Dendritic cell treated with granulocyte-macrophage colony-stimulating factor and Interleukin-4, amounts not matched to agents 40 ng/mL and 50 ng/mL, for 4 days (primary cell): ENCODE measurements at regions not wholly inside any gene's neighbourhood (a gene's known extent, or its start where the extent isn't known, plus 50 kb on each side); places are given as distances from the start of the nearest gene placed in this dataset.

Source experiments
- H3K27ac Mint-ChIP-seq: one replicate; pipeline ENCODE4 v1.8.0; 2022; ENCODE audit warnings: mild to moderate bottlenecking, mixed read lengths
- H3K27me3 Mint-ChIP-seq: one replicate; pipeline ENCODE4 v1.8.0; 2022; ENCODE audit warnings: mild to moderate bottlenecking, mixed read lengths
- H3K36me3 Mint-ChIP-seq: one replicate; pipeline ENCODE4 v1.8.0; 2022; ENCODE audit warnings: low read depth, mixed read lengths
- H3K4me1 Mint-ChIP-seq: one replicate; pipeline ENCODE4 v1.8.0; 2022; ENCODE audit warnings: low read depth, mixed read lengths
- H3K4me3 Mint-ChIP-seq: one replicate; pipeline ENCODE4 v1.8.0; 2022; ENCODE audit warnings: mild to moderate bottlenecking, moderate library complexity, mixed read lengths
- H3K9me3 Mint-ChIP-seq: one replicate; pipeline ENCODE4 v1.8.0; 2022; ENCODE audit warnings: mixed read lengths
- intact Hi-C: fragments of 100-400 bp; cut with micrococcal nuclease; formaldehyde crosslinking; loops from one replicate; pipeline ENCODE4 v1.15.0; 2022

DNA sequence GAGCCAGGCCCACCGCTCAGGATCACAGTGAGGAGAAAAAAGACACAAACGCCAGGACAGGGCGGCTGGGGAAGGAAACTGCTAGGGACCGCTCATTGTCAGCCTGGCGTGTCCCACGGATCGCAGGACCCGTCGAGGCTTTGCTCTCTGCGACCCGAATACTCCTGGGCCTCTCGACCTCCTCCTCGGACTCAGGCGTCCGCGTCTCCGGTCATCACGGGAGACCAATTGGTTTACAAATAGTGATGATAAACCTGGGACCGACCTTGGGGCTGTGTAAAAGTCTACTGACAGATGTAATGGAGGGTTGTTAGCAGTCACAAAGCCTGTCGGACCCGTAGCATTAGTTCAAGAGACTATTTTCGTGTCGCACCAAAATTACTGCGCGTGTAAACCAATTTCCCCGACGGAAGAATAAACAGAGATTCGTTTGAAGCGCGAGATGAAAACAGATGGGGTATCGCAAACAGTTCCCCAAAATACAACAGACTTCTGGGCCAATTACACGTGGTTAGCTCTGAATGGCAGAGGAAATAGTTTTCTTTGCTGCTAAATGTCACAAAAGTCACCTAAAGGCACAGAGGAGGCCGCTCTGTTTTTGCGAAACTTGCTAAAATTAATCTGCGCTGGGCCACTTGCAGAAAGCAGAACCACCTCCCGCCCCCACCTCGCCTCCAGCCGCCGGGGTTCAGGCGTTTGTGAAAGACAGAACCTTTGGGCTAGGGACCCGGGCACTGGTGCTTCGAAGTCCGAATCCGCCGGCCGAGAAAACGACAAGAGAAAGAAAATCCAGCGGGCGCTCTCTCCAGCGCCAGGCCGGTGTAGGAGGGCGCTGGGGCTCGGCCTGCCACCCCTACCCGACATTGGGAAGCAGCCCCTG is 67.6 kb downstream of the FOXD1 start:
- peaks cover 21% of the 10 kb centered on the region for H3K9me3 Mint-ChIP-seq
- H3K4me3 Mint-ChIP-seq: peak overlapping the region; percentile 70
- H3K4me1 Mint-ChIP-seq: peaks cover 21% of the 10 kb centered on the region
- no peak overlapping the region for H3K27ac Mint-ChIP-seq
- intact Hi-C loops: no loop called here
- H3K36me3 Mint-ChIP-seq: no peaks in the 10 kb centered on the region
- peaks cover 91% of the 10 kb centered on the region for H3K27me3 Mint-ChIP-seq

GRCh38 chr5:73380041-73380440 is 68.5 kb downstream of the FOXD1 start:
- H3K27me3 Mint-ChIP-seq: peaks cover 95% of the 10 kb centered on the region
- H3K27ac Mint-ChIP-seq: no peak overlapping the region
- peaks cover 15% of the 10 kb centered on the region for H3K9me3 Mint-ChIP-seq
- no peaks in the 10 kb centered on the region for H3K36me3 Mint-ChIP-seq
- intact Hi-C loops: no loop called here
- peaks cover 21% of the 10 kb centered on the region for H3K4me1 Mint-ChIP-seq
- no peak overlapping the region for H3K4me3 Mint-ChIP-seq

GRCh38 chr5:73379435-73379834 is 69.1 kb downstream of the FOXD1 start:
- intact Hi-C loops: no loop called here
- Mint-ChIP-seq H3K4me3 (no peak overlapping the region), H3K27ac (no peak overlapping the region), H3K36me3 (no peaks in the 10 kb centered on the region), H3K9me3 (peaks cover 9% of the 10 kb centered on the region), H3K4me1 (peaks cover 21% of the 10 kb centered on the region), H3K27me3 (peaks cover 95% of the 10 kb centered on the region)

DNA sequence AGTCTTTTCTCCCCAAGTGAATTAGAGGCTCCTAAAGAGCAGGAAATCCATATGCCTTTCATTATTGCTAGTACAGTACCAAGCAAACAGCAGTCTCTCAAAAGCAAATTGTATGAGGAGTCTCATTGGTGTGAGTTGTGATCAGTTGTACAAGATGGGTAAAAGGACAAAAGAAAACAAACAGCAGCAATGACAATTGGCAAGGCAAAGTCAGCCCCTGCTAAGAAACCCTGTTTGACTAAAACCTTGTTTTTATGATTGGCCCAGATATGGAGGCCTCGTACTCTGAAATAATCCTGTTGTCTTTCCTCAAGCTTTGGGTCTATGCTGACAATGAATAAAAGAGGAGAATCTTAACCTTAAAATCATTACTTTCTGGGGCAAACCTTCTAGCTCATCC is 69.8 kb downstream of the FOXD1 start:
- H3K27me3 Mint-ChIP-seq: peaks cover 93% of the 10 kb centered on the region
- H3K4me1 Mint-ChIP-seq: peaks cover 21% of the 10 kb centered on the region
- no peaks in the 10 kb centered on the region for H3K36me3 Mint-ChIP-seq
- intact Hi-C loops: no loop called here
- no peak overlapping the region for H3K27ac Mint-ChIP-seq
- H3K9me3 Mint-ChIP-seq: peaks cover 2% of the 10 kb centered on the region
- H3K4me3 Mint-ChIP-seq: no peak overlapping the region

- Mint-ChIP-seq H3K27ac (no peak overlapping the region), H3K9me3 (no peaks in the 10 kb centered on the region)
These were observed 70.5 kb downstream of the FOXD1 start for GRCh38 chr5:73378070-73378469.

GRCh38 chr5:73376618-73377170 is 71.9 kb downstream of the FOXD1 start:
- no peaks in the 10 kb centered on the region for H3K9me3 Mint-ChIP-seq
- H3K27ac Mint-ChIP-seq: no peak overlapping the region
- intact Hi-C loops: no loop called here
- H3K27me3 Mint-ChIP-seq: peaks cover 89% of the 10 kb centered on the region
- H3K4me3 Mint-ChIP-seq: no peak overlapping the region
- H3K36me3 Mint-ChIP-seq: no peaks in the 10 kb centered on the region
- H3K4me1 Mint-ChIP-seq: peaks cover 21% of the 10 kb centered on the region

More at GRCh38 chr5:73378070-73378469, 70.5 kb downstream of the FOXD1 start:
- H3K4me3 Mint-ChIP-seq: no peak overlapping the region
- no peaks in the 10 kb centered on the region for H3K36me3 Mint-ChIP-seq
- H3K27me3 Mint-ChIP-seq: peaks cover 93% of the 10 kb centered on the region
- intact Hi-C loops: no loop called here
- H3K4me1 Mint-ChIP-seq: peaks cover 21% of the 10 kb centered on the region

GRCh38 chr5:73375949-73376348 is 72.6 kb downstream of the FOXD1 start:
- peaks cover 88% of the 10 kb centered on the region for H3K27me3 Mint-ChIP-seq
- H3K4me1 Mint-ChIP-seq: peaks cover 14% of the 10 kb centered on the region
- H3K36me3 Mint-ChIP-seq: no peaks in the 10 kb centered on the region
- no peak overlapping the region for H3K27ac Mint-ChIP-seq
- intact Hi-C loops: no loop called here
- no peak overlapping the region for H3K4me3 Mint-ChIP-seq
- H3K9me3 Mint-ChIP-seq: no peaks in the 10 kb centered on the region

DNA sequence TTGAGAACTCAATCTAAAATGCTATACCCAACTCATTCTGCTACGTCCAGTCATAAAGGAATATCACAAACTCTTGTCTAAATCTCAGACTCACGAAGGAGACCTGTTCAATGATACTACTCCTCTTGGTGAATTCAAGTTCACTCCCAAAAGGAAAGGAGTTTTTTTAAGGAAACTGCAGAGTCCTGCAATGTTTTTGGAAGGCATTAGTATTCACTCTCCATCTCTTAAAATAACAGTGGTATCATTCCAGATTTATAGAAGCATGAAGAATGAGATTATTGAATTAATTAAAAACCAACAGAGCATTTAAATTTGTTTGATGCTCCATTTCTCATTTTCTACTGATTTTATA is 73.4 kb downstream of the FOXD1 start:
- H3K36me3 Mint-ChIP-seq: no peaks in the 10 kb centered on the region
- no peak overlapping the region for H3K27ac Mint-ChIP-seq
- intact Hi-C loops: no loop called here
- H3K9me3 Mint-ChIP-seq: no peaks in the 10 kb centered on the region
- no peak overlapping the region for H3K4me3 Mint-ChIP-seq
- peaks cover 6% of the 10 kb centered on the region for H3K4me1 Mint-ChIP-seq
- H3K27me3 Mint-ChIP-seq: peaks cover 82% of the 10 kb centered on the region

GRCh38 chr5:73374520-73375190 is 73.9 kb downstream of the FOXD1 start:
- Mint-ChIP-seq H3K4me1 (peaks cover under 1% of the 10 kb centered on the region), H3K4me3 (no peak overlapping the region), H3K27me3 (peaks cover 81% of the 10 kb centered on the region), H3K9me3 (no peaks in the 10 kb centered on the region), H3K27ac (no peak overlapping the region), H3K36me3 (no peaks in the 10 kb centered on the region)
- intact Hi-C loops: no loop called here

DNA sequence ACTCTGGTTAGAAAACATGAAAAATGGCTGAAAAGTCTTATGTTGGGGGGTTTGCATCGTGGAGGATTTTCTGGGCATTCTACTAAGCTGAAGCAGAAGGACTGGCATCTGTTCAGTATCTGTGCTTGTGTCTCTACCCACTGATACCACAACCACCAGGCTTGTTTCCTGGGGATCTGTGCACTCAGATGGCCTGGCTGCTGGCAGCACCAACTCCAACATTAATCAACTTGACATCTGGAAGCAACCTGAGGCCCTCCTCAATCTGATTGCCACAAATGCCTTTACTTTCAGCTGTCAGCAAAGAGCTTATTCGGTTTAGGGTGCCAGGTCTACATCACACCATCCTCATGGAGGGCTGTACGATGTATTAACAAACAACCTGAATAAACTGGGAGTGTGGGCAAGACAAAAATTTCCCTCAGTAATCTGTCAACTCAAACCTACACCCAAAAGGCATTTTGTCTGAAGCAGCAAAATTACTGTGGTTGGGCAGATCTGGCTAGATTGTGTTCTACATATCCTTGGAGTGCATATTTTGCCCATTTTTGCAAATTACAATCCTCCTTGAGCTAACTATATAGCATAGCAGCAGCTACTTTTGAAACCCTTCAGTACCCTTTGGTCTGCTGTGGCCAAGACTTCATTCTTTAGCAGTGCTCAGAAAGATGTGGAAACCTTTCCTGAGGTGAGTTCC is 74.6 kb downstream of the FOXD1 start:
- no peaks in the 10 kb centered on the region for H3K9me3 Mint-ChIP-seq
- intact Hi-C loops: no loop called here
- no peak overlapping the region for H3K27ac Mint-ChIP-seq
- no peaks in the 10 kb centered on the region for H3K4me1 Mint-ChIP-seq
- no peak overlapping the region for H3K4me3 Mint-ChIP-seq
- peaks cover 78% of the 10 kb centered on the region for H3K27me3 Mint-ChIP-seq
- H3K36me3 Mint-ChIP-seq: no peaks in the 10 kb centered on the region

GRCh38 chr5:73370640-73371583 is 77.7 kb downstream of the FOXD1 start:
- H3K36me3 Mint-ChIP-seq: no peaks in the 10 kb centered on the region
- no peaks in the 10 kb centered on the region for H3K9me3 Mint-ChIP-seq
- intact Hi-C loops: no loop called here
- no peak overlapping the region for H3K27ac Mint-ChIP-seq
- no peak overlapping the region for H3K4me3 Mint-ChIP-seq
- no peaks in the 10 kb centered on the region for H3K4me1 Mint-ChIP-seq
- peaks cover 62% of the 10 kb centered on the region for H3K27me3 Mint-ChIP-seq

DNA sequence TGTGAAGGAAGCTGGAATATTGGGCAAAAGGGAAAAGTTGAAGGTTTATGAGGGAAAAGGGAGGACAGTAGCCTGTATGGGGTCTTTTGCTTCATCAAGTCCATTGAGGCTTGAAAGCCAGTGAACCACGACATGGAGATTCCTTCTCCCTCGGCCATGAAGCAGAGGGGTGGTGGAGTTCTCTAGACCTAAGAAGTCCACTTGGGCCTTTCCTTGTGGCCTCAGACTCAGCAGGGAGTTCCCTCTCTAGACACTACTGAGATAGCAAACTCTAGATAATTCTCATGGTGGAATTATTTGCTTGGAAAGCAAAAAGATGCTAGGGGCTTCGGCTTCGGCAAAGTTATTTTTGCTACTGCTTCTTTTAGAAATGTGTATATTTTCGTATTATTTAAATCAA is 78.5 kb downstream of the FOXD1 start:
- Mint-ChIP-seq H3K4me1 (no peaks in the 10 kb centered on the region), H3K9me3 (no peaks in the 10 kb centered on the region), H3K4me3 (no peak overlapping the region), H3K27me3 (peaks cover 55% of the 10 kb centered on the region), H3K36me3 (no peaks in the 10 kb centered on the region), H3K27ac (no peak overlapping the region)
- intact Hi-C loops: no loop called here

DNA sequence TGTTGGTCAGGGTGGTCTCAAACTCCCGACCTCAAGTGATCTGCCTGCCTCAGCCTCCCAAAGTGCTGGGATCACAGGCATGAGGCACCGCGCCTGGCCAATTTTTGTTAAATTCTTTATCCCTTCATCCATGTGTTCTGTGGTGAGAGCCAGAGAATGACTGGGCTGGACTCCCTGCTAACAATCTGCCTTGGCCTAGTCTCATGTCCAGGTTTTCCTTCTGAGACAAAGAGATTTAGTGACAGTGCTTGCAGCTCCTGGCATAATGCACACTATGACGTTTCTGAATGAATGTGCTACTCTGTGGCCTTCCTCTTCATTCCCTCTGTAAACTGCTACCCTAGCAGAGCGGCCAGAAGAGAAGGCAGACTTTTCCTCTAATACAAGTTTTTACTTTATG is 79.3 kb downstream of the FOXD1 start:
- Mint-ChIP-seq H3K27ac (no peak overlapping the region), H3K27me3 (peaks cover 47% of the 10 kb centered on the region), H3K4me1 (no peaks in the 10 kb centered on the region), H3K9me3 (no peaks in the 10 kb centered on the region), H3K4me3 (no peak overlapping the region), H3K36me3 (no peaks in the 10 kb centered on the region)
- intact Hi-C loops: no loop called here
